GM23248 (cell line): ENCODE measurements at regions not wholly inside any gene's neighbourhood (a gene's known extent, or its start where the extent isn't known, plus 50 kb on each side); places are given as distances from the start of the nearest gene placed in this dataset.

ENCODE experiments used
- DNase-seq: peaks from one replicate; pipeline ENCODE4 v3.0.0-alpha.2; 2015
- H2AFZ ChIP-seq: fragments of 200-600 bp; sonication (generic); 2 replicates; pipeline ENCODE4 v1.6.1; 2016; ENCODE audit warnings: antibody characterized with exemption
- H3F3A ChIP-seq: fragments of 200-600 bp; sonication (generic); 2 replicates; pipeline ENCODE4 v1.6.1; 2016; ENCODE audit warnings: mild to moderate bottlenecking, antibody characterized with exemption, mixed run types; ENCODE audit not compliant: insufficient read depth
- H3K27ac ChIP-seq: fragments of 200-600 bp; sonication (generic); 2 replicates; pipeline ENCODE4 v1.5.1; 2016; ENCODE audit warnings: mild to moderate bottlenecking
- H3K27me3 ChIP-seq: fragments of 200-600 bp; sonication (generic); replicated peaks from 2 replicates; pipeline ENCODE4 v1.6.1; 2016; ENCODE audit warnings: mild to moderate bottlenecking; ENCODE audit not compliant: insufficient read depth
- H3K36me3 ChIP-seq: fragments of 200-600 bp; sonication (generic); 2 replicates; pipeline ENCODE4 v1.6.1; 2016; ENCODE audit warnings: low read depth, mild to moderate bottlenecking
- H3K4me1 ChIP-seq: fragments of 200-600 bp; sonication (generic); 2 replicates; pipeline ENCODE4 v1.6.1; 2016; ENCODE audit warnings: mild to moderate bottlenecking; ENCODE audit not compliant: insufficient read depth
- H3K4me2 ChIP-seq: fragments of 200-600 bp; sonication (generic); one replicate; pipeline ENCODE4 v1.6.1; 2016; ENCODE audit warnings: mild to moderate bottlenecking; ENCODE audit not compliant: unreplicated experiment
- H3K4me3 ChIP-seq: fragments of 200-600 bp; sonication (generic); 2 replicates; pipeline ENCODE4 v1.5.1; 2016; ENCODE audit warnings: mild to moderate bottlenecking
- H3K79me2 ChIP-seq: fragments of 200-600 bp; sonication (generic); 2 replicates; pipeline ENCODE4 v1.6.1; 2016; ENCODE audit warnings: mild to moderate bottlenecking; ENCODE audit not compliant: insufficient read depth
- H3K9ac ChIP-seq: fragments of 200-600 bp; sonication (generic); 2 replicates; pipeline ENCODE4 v1.6.1; 2016; ENCODE audit warnings: mild to moderate bottlenecking
- H3K9me2 ChIP-seq: fragments of 200-600 bp; sonication (generic); 2 replicates; pipeline ENCODE4 v1.6.1; 2016; ENCODE audit warnings: mixed run types, mild to moderate bottlenecking, moderate library complexity; ENCODE audit not compliant: insufficient read depth
- H3K9me3 ChIP-seq: fragments of 200-600 bp; sonication (generic); one replicate; pipeline ENCODE4 v1.6.1; 2017; ENCODE audit warnings: low read depth
- H4K20me1 ChIP-seq: fragments of 200-600 bp; sonication (generic); 2 replicates; pipeline ENCODE4 v1.6.0; 2016; ENCODE audit not compliant: insufficient read depth
- EZH2 ChIP-seq: fragments of 200-600 bp; sonication (generic); IDR thresholded peaks from 2 replicates; pipeline ENCODE4 v1.6.1; 2018; ENCODE audit warnings: antibody characterized with exemption, mild to moderate bottlenecking; ENCODE audit not compliant: insufficient read depth, poor library complexity, severe bottlenecking
- EZH2phosphoT487 ChIP-seq: fragments of 200-600 bp; sonication (generic); IDR thresholded peaks from 2 replicates; pipeline ENCODE4 v1.6.1; 2018; ENCODE audit warnings: antibody characterized with exemption, moderate library complexity, mild to moderate bottlenecking, low read depth; ENCODE audit not compliant: insufficient read depth
- WGBS, 2 experiments: methylation state at CpG; one replicate each; pipeline ENCODE4 v1.1.6; 2015 to 2017; ENCODE audit warnings: low lambda C conversion rate in 2 of 2, low coverage in 1 of 2; ENCODE audit errors: missing lambda C conversion rate in 2 of 2; 5-methylcytosine and 5-hydroxymethylcytosine counted together
- in situ Hi-C: fragments of 300-500 bp; cut with MboI; formaldehyde crosslinking; loops from 2 replicates; pipeline ENCODE4 v1.15.0; 2020

DNA sequence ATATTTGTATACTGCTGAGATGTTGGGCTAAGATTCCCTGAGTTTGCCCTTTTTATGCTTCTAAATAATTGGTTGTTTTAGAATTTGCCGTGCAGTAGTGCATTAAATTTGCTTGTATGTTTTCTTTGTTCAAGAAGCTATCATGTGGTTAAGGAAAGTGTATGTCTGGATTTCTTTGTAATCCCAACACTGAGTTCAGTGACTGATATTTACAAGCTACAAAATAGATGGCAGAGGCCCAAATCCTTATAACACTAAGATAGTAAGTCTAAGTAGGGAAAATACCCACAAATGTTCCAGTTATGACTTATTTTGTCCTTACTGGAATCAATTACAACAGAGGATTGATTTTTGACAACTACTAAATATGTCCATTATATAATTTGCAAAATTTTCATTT lies 435.0 kb upstream of the KLF12 start:
- Histone ChIP-seq H3K79me2 (no peaks in the 10 kb centered on the region), H3K9ac (no peak overlapping the region), H3K36me3 (no peaks in the 10 kb centered on the region), H4K20me1 (no peaks in the 10 kb centered on the region), H3K9me2 (no peaks in the 10 kb centered on the region), H3K4me3 (no peak overlapping the region), H3K27ac (no peak overlapping the region), H3K9me3 (no peaks in the 10 kb centered on the region), H2AFZ (no peak overlapping the region), H3K27me3 (no peaks in the 10 kb centered on the region), H3K4me2 (no peak overlapping the region), H3F3A (no peaks in the 10 kb centered on the region), H3K4me1 (no peaks in the 10 kb centered on the region)
- WGBS, 2 experiments, result 0 to 6% methylated on average over 1 of the region's 1 CpG
- TF ChIP-seq EZH2phosphoT487 (no peak), EZH2 (no peak)
- in situ Hi-C loops, result no loop called here
- no peak for DNase-seq

DNA sequence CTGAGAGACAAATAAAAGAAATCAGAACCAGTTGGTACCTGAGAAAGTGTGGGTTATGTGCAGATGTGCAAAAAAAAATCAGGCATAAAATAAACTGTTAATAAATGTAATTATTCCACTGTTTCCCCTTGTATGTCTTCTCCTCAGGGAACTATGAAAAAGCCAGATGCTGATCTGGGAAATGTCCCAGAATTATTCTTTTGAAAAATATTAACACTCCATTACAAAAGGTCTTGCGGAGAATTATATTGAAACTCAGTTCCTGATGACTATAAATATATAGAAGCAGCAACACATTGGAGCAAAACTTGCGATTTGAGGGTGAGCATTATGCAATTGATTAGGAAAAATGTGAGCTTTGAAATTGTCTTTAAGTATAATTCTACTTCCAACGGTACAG lies 433.3 kb upstream of the KLF12 start:
- WGBS, 2 experiments, result 57 to 63% methylated on average over 3 of the region's 3 CpGs
- no peak for DNase-seq
- in situ Hi-C loops, result no loop called here

DNA sequence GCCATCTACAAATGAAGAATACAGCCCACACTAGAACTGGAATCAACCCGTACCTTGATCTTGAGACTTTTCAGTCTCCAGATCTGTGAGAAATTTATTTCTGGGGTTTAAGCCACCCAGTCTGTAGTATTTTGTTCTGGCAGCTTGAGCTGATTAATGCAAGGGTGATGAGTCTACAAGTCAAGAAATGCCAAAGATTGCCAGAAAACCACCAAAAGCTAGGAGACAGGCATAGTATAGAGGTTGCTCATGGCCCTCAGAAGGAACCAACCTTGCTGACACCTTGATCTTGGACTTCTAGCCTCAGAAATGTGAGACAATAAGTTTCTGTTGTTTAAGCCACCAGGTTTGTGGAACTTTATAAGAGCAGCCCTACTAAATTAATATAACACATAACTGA lies 428.2 kb upstream of the KLF12 start:
- H4K20me1 ChIP-seq, result no peaks in the 10 kb centered on the region
- H2AFZ ChIP-seq, result no peak overlapping the region
- in situ Hi-C loops, result no loop called here
- peak; percentile 61 for DNase-seq
- H3K9me2 ChIP-seq, result no peaks in the 10 kb centered on the region
- no peaks in the 10 kb centered on the region for H3K9me3 ChIP-seq
- H3K4me1 ChIP-seq, result peaks cover 4% of the 10 kb centered on the region
- no peak overlapping the region for H3K4me3 ChIP-seq
- no peak overlapping the region for H3K9ac ChIP-seq
- H3K27ac ChIP-seq, result no peak overlapping the region
- H3K4me2 ChIP-seq, result no peak overlapping the region
- WGBS, 2 experiments, result 67 to 74% methylated on average over 1 of the region's 1 CpG
- no peaks in the 10 kb centered on the region for H3K79me2 ChIP-seq
- no peaks in the 10 kb centered on the region for H3K36me3 ChIP-seq
- H3K27me3 ChIP-seq, result no peaks in the 10 kb centered on the region
- no peaks in the 10 kb centered on the region for H3F3A ChIP-seq
- TF ChIP-seq EZH2phosphoT487 (no peak), EZH2 (no peak)

More for the DNA sequence above, 433.3 kb upstream of the KLF12 start:
- Histone ChIP-seq H3K9me2 (no peaks in the 10 kb centered on the region), H3K9me3 (no peaks in the 10 kb centered on the region), H2AFZ (no peak overlapping the region), H3K27ac (no peak overlapping the region), H4K20me1 (no peaks in the 10 kb centered on the region), H3K4me2 (no peak overlapping the region), H3K4me3 (no peak overlapping the region), H3K9ac (no peak overlapping the region), H3K79me2 (no peaks in the 10 kb centered on the region), H3K36me3 (no peaks in the 10 kb centered on the region), H3K4me1 (no peaks in the 10 kb centered on the region), H3F3A (no peaks in the 10 kb centered on the region), H3K27me3 (no peaks in the 10 kb centered on the region)
- no peak for TF ChIP-seq EZH2phosphoT487
- TF ChIP-seq EZH2, result no peak

DNA sequence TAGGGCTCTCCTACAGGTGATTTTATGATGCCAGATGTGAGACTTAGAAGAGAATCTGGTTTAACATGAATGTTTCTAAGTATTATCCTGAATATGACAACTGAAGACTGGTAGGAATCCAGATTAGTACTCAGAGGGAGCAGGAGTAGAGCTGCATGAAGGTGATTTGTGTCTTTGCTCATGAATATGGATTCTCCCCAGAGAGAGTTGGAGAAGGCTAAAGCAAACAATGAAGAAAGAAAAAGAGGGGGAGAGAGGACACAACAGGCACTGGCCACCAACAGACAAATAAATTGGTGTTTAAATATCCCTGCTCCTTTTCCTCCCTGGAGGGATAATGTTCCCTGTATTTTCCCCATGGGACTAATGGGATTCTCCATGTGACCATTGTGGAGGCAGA lies 427.0 kb upstream of the KLF12 start:
- Histone ChIP-seq H3F3A (no peaks in the 10 kb centered on the region), H2AFZ (no peak overlapping the region), H3K9me3 (no peaks in the 10 kb centered on the region), H3K4me2 (no peak overlapping the region), H3K4me3 (no peak overlapping the region), H3K4me1 (peaks cover 4% of the 10 kb centered on the region), H3K27me3 (no peaks in the 10 kb centered on the region), H3K36me3 (no peaks in the 10 kb centered on the region), H3K9ac (no peak overlapping the region), H4K20me1 (no peaks in the 10 kb centered on the region), H3K27ac (no peak overlapping the region), H3K9me2 (no peaks in the 10 kb centered on the region), H3K79me2 (no peaks in the 10 kb centered on the region)
- no peak for DNase-seq
- in situ Hi-C loops, result no loop called here
- TF ChIP-seq EZH2phosphoT487 (no peak), EZH2 (no peak)

DNA sequence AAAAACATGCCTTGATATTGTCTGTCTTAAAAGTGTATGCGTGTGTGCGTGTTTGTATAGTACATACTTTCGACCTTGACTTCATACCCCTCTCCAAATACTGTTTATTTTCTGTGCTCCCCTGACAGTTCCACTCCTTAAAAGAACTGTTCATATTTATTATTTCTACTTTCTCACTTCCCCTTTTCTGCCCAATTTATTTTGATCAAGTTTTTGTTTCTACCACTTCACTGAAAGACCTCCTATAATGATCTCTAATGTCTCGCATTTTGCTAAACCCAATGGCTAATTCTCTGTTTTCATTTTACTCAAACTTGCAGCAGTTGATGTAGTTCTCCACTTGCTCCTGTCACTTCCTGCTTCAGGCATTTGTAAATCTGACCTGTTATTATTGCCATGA lies 426.1 kb upstream of the KLF12 start:
- Histone ChIP-seq H3K9me2 (no peaks in the 10 kb centered on the region), H3K9me3 (no peaks in the 10 kb centered on the region), H3F3A (no peaks in the 10 kb centered on the region), H3K4me1 (peaks cover 4% of the 10 kb centered on the region), H3K4me2 (no peak overlapping the region), H3K36me3 (no peaks in the 10 kb centered on the region), H2AFZ (no peak overlapping the region), H3K27me3 (no peaks in the 10 kb centered on the region), H3K4me3 (no peak overlapping the region), H3K27ac (no peak overlapping the region), H3K9ac (no peak overlapping the region), H4K20me1 (no peaks in the 10 kb centered on the region), H3K79me2 (no peaks in the 10 kb centered on the region)
- no peak for DNase-seq
- in situ Hi-C loops, result no loop called here
- WGBS, 2 experiments, result 74 to 76% methylated on average over 4 of the region's 4 CpGs
- TF ChIP-seq EZH2phosphoT487, result no peak
- TF ChIP-seq EZH2, result no peak
